ENCODE measurements at regions not wholly inside any gene's neighbourhood (a gene's known extent, or its start where the extent isn't known, plus 50 kb on each side); places are given as distances from the start of the nearest gene placed in this dataset.

DNA sequence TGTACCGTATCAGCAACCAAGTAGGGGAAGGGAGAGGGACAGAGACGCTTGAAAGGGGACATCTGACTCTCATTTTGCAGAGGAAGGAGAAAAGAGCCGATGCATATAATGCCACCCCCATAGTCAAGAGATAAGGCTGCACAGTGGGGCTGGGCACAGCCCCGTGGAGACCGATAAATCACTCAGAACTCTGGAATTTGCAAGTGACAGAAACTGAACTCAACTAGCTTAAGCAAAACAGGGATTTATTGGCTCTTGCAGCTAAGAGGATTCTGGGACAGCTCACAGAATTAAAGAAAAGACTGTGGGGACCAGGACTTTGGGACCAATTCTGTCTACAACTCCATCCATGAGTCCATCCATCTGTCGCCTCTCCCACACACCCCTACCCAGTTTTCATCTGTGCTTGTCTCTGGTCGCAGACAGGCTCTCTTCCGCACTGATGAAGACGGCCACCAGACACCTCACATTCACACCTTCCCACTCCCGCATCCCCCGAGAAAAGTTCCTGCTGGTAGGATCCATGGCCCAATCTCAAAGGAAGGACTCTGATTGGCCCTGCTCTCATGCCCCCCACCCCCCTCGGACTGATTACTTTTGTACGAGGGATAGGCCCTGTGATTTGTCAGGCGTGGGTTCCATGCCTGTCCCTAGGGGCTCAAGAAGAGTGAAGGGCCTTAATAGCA is 105.9 kb upstream of the RPL38 start:
- in situ Hi-C loops (cut with HindIII; ENCODE audit: low pct_unique_long_range_greater_than_20kb, low sequenced_read_pairs) (no loop called here), intact Hi-C loops (cut with micrococcal nuclease; ENCODE audit: unreplicated experiment) (no loop called here)
- POLR2A ChIA-PET = no interaction called here
- CTCF ChIA-PET = no interaction called here
- Histone ChIP-seq H3K4me3 (ENCODE audit: low read depth in 2 of 2, low read length in 2 of 2) (no peak overlapping the region), H3K4me1 (ENCODE audit: control insufficient read depth, insufficient read depth, low read length) (no peaks in the 10 kb centered on the region), H3K9me3 (ENCODE audit: control insufficient read depth, insufficient read depth, low read depth, low read length) (no peaks in the 10 kb centered on the region), H3K36me3 (ENCODE audit: control insufficient read depth, insufficient read depth, low read length) (no peaks in the 10 kb centered on the region), H3K27ac (ENCODE audit: low read length) (no peak overlapping the region), H3K27me3 (ENCODE audit: control insufficient read depth, insufficient read depth, low read length) (peaks cover 30% of the 10 kb centered on the region)
- no peak for ATAC-seq
- no peak for DNase-seq (ENCODE audit: low read depth, low spot score)
- no TSS peak for BruUV-seq (replicated peaks)
- TF ChIP-seq POLR2AphosphoS5 (IDR thresholded peaks at IDR 0.05; ENCODE audit: low read depth, low read length) (no peak), SIN3A (IDR thresholded peaks at IDR 0.05; ENCODE audit: borderline replicate concordance, insufficient read depth, low read depth, low read length) (no peak), TCF7L2 (IDR thresholded peaks at IDR 0.05; ENCODE audit: low read depth, low read length) (no peak)
- TF ChIP-seq, protein P1, sequence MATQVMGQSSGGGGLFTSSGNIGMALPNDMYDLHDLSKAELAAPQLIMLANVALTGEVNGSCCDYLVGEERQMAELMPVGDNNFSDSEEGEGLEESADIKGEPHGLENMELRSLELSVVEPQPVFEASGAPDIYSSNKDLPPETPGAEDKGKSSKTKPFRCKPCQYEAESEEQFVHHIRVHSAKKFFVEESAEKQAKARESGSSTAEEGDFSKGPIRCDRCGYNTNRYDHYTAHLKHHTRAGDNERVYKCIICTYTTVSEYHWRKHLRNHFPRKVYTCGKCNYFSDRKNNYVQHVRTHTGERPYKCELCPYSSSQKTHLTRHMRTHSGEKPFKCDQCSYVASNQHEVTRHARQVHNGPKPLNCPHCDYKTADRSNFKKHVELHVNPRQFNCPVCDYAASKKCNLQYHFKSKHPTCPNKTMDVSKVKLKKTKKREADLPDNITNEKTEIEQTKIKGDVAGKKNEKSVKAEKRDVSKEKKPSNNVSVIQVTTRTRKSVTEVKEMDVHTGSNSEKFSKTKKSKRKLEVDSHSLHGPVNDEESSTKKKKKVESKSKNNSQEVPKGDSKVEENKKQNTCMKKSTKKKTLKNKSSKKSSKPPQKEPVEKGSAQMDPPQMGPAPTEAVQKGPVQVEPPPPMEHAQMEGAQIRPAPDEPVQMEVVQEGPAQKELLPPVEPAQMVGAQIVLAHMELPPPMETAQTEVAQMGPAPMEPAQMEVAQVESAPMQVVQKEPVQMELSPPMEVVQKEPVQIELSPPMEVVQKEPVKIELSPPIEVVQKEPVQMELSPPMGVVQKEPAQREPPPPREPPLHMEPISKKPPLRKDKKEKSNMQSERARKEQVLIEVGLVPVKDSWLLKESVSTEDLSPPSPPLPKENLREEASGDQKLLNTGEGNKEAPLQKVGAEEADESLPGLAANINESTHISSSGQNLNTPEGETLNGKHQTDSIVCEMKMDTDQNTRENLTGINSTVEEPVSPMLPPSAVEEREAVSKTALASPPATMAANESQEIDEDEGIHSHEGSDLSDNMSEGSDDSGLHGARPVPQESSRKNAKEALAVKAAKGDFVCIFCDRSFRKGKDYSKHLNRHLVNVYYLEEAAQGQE (IDR thresholded peaks at IDR 0.05; ENCODE audit: insufficient read depth in 1 of 2, low read depth in 2 of 2, low read length in 1 of 2) = no peak
- TF ChIP-seq, protein P2, sequence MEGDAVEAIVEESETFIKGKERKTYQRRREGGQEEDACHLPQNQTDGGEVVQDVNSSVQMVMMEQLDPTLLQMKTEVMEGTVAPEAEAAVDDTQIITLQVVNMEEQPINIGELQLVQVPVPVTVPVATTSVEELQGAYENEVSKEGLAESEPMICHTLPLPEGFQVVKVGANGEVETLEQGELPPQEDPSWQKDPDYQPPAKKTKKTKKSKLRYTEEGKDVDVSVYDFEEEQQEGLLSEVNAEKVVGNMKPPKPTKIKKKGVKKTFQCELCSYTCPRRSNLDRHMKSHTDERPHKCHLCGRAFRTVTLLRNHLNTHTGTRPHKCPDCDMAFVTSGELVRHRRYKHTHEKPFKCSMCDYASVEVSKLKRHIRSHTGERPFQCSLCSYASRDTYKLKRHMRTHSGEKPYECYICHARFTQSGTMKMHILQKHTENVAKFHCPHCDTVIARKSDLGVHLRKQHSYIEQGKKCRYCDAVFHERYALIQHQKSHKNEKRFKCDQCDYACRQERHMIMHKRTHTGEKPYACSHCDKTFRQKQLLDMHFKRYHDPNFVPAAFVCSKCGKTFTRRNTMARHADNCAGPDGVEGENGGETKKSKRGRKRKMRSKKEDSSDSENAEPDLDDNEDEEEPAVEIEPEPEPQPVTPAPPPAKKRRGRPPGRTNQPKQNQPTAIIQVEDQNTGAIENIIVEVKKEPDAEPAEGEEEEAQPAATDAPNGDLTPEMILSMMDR (IDR thresholded peaks at IDR 0.05) = no peak

DNA sequence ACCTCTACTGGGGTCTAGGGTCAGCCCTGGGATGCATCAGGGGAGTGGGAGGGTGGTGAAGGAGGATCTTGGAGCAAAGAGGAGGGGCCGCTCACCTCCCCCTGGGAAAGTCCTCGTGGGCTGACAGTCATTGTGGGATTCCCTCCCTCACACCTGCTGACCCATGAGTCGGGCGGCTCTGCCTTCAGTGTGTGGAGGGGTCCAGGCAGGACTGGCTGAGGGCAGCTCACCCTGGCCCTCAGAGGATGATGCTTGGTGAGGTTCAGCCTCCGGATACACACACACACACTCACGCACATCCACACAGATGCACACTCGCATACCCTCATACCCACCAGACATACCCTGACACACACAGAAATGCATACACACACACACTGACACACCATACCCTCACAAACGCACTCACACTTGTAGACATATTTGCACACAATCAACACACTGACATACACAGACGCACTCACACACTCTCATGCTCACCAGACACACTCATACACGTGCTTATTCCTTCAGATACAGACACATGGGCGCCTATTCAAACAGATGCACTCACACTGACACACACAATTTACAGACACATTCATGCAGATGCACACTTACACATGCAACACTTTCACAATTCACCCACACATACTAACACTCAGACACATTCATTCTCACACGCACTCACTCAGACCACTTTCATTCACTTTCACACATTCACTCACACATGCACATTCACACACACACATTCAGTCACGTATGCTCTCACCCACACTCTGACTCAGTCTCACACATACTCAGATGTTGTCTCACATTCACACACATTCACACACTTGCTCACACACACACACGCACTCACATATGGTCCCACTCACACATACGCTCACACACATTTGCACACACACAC is 105.1 kb upstream of the RPL38 start:
- H3K4me1 ChIP-seq (ENCODE audit: control insufficient read depth, insufficient read depth, low read length) = no peaks in the 10 kb centered on the region
- ATAC-seq (no peak), DNase-seq (ENCODE audit: low read depth, low spot score) (no peak)
- intact Hi-C loops (cut with micrococcal nuclease; ENCODE audit: unreplicated experiment) (no loop called here), in situ Hi-C loops (cut with HindIII; ENCODE audit: low pct_unique_long_range_greater_than_20kb, low sequenced_read_pairs) (no loop called here)
- POLR2A ChIA-PET = no interaction called here
- no peak overlapping the region for H3K27ac ChIP-seq (ENCODE audit: low read length)
- H3K4me3 ChIP-seq (ENCODE audit: low read depth in 2 of 2, low read length in 2 of 2) = no peak overlapping the region
- CTCF ChIA-PET = no interaction called here
- no peaks in the 10 kb centered on the region for H3K9me3 ChIP-seq (ENCODE audit: control insufficient read depth, insufficient read depth, low read depth, low read length)
- H3K27me3 ChIP-seq (ENCODE audit: control insufficient read depth, insufficient read depth, low read length) = peaks cover 34% of the 10 kb centered on the region
- no peak for TF ChIP-seq SIN3A (IDR thresholded peaks at IDR 0.05; ENCODE audit: borderline replicate concordance, insufficient read depth, low read depth, low read length)
- no peak for TF ChIP-seq TCF7L2 (IDR thresholded peaks at IDR 0.05; ENCODE audit: low read depth, low read length)
- TF ChIP-seq, protein P2 (IDR thresholded peaks at IDR 0.05) = no peak
- no peak for TF ChIP-seq POLR2AphosphoS5 (IDR thresholded peaks at IDR 0.05; ENCODE audit: low read depth, low read length)
- TF ChIP-seq, protein P1 (IDR thresholded peaks at IDR 0.05; ENCODE audit: insufficient read depth in 1 of 2, low read depth in 2 of 2, low read length in 1 of 2) = no peak
- BruUV-seq (replicated peaks) = no TSS peak
- no peaks in the 10 kb centered on the region for H3K36me3 ChIP-seq (ENCODE audit: control insufficient read depth, insufficient read depth, low read length)

Data from Panc1 (cell line).